Activated naive CD4-positive, alpha-beta T cell treated with anti-CD3 and anti-CD28 coated beads for 36 hours (primary cell): ENCODE measurements at regions not wholly inside any gene's neighbourhood (a gene's known extent, or its start where the extent isn't known, plus 50 kb on each side); places are given as distances from the start of the nearest gene placed in this dataset.
A peak's percentile ranks its signal among the peaks of the same experiment; 100 is the strongest.

Experiments used
- CTCF ChIA-PET: fragments of 350-600 bp; sonication (Branson Sonifier 250); formaldehyde crosslinking; loops from one replicate; lab custom pipeline; 2021; ENCODE audit warnings: antibody characterized with exemption; lab: Charles Lee
- DNase-seq: peaks from one replicate; pipeline ENCODE4 v3.0.0-alpha.2; 2020
- H3K27ac Mint-ChIP-seq: one replicate; pipeline ENCODE4 v1.8.0; 2021; ENCODE audit warnings: mild to moderate bottlenecking, mixed read lengths
- H3K27me3 Mint-ChIP-seq: one replicate; pipeline ENCODE4 v1.8.0; 2021; ENCODE audit warnings: low read depth, mixed read lengths
- H3K36me3 Mint-ChIP-seq: one replicate; pipeline ENCODE4 v1.8.0; 2021; ENCODE audit warnings: low read depth, mixed read lengths
- H3K4me1 Mint-ChIP-seq: one replicate; pipeline ENCODE4 v1.8.0; 2021; ENCODE audit warnings: low read depth, mixed read lengths
- H3K4me3 Mint-ChIP-seq: one replicate; pipeline ENCODE4 v1.8.0; 2021; ENCODE audit warnings: mild to moderate bottlenecking, moderate library complexity, mixed read lengths
- H3K9me3 Mint-ChIP-seq: one replicate; pipeline ENCODE4 v1.8.0; 2021; ENCODE audit warnings: mixed read lengths
- intact Hi-C: fragments of 100-400 bp; cut with micrococcal nuclease; formaldehyde crosslinking; loops from one replicate; pipeline ENCODE4 v1.15.1; 2023

DNA sequence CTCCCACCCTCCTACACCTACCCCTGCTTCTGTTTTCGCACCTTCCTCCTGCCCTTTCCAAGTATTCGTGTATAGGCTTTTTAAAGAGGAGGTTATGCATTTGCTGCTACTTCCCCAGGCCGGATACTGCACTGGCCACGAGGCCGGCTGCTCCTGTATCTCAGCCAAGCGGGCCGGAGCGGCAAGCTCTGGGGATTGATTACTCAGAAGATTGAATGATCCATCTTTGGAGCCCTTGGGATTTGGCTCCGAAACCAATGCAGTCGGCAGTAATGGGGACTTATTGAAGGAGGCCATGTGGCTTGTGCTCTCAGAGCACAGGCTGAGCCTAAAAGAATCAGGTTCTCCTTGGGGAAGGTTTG is 405.3 kb downstream of the TLE4 start:
- Mint-ChIP-seq H3K27ac (no peak overlapping the region), H3K9me3 (no peaks in the 10 kb centered on the region), H3K4me1 (no peaks in the 10 kb centered on the region), H3K27me3 (peaks cover 19% of the 10 kb centered on the region), H3K36me3 (no peaks in the 10 kb centered on the region), H3K4me3 (no peak overlapping the region)
- no peak for DNase-seq
- CTCF ChIA-PET = no interaction called here
- intact Hi-C loops = no loop called here

- Mint-ChIP-seq H3K4me3 (no peak overlapping the region), H3K27ac (no peak overlapping the region), H3K4me1 (no peaks in the 10 kb centered on the region), H3K36me3 (no peaks in the 10 kb centered on the region), H3K27me3 (peaks cover 17% of the 10 kb centered on the region), H3K9me3 (no peaks in the 10 kb centered on the region)
- intact Hi-C loops = no loop called here
- DNase-seq = no peak
- CTCF ChIA-PET = interaction anchor here (0.6 kb wide), 1 partner anchor 1166 kb away, joined by 3 read pairs; no protein-coding TSS in a partner anchor
Observed at GRCh38 chr9:79976257-79977073, 404.7 kb downstream of the TLE4 start.

- CTCF ChIA-PET = interaction anchor here (0.6 to 1.3 kb wide), 2 partner anchors 199 to 587 kb away, joined by 3 to 5 read pairs; no protein-coding TSS in a partner anchor
- Mint-ChIP-seq H3K4me1 (no peaks in the 10 kb centered on the region), H3K27ac (no peak overlapping the region), H3K9me3 (no peaks in the 10 kb centered on the region), H3K27me3 (peaks cover 13% of the 10 kb centered on the region), H3K36me3 (no peaks in the 10 kb centered on the region), H3K4me3 (no peak overlapping the region)
- intact Hi-C loops = no loop called here
- DNase-seq = no peak
Observed at GRCh38 chr9:79975621-79976256, 404.0 kb downstream of the TLE4 start.

DNA sequence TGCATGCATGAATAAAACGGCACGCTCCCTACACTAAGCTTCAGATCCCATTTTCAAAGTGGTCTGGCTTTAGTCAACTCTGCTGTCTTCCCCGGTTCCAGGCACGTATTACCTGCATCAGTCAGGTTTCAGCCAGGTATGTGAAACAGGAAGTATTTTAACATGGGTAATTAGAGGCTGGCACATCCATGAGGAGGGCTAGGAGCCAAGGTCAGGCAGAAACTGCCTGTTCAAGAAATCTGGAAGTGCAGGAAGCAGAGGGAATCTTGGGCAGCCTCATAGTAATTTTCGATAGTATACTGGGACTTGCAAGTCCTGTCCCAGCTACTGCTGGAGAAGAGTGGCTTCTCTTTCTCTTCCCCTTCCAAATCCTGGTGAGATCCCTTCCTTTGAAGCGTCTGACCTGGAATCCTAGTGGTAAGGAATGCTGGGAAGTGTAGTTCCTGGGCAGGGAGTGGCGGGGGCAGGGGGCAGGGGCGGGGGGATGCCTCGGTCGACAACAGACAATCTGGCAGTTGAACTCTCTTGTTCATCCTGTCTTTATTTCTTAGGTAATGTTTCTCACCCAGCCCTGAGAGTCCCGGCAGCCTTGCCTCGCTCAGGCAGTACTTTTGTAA is 403.1 kb downstream of the TLE4 start:
- Mint-ChIP-seq H3K27ac (no peak overlapping the region), H3K27me3 (peaks cover 10% of the 10 kb centered on the region), H3K4me1 (no peaks in the 10 kb centered on the region), H3K36me3 (no peaks in the 10 kb centered on the region), H3K9me3 (no peaks in the 10 kb centered on the region), H3K4me3 (no peak overlapping the region)
- CTCF ChIA-PET = interaction anchor here (0.6 to 1.3 kb wide), 2 partner anchors 200 to 586 kb away, joined by 3 to 5 read pairs; no protein-coding TSS in a partner anchor
- intact Hi-C loops = no loop called here
- DNase-seq = no peak

DNA sequence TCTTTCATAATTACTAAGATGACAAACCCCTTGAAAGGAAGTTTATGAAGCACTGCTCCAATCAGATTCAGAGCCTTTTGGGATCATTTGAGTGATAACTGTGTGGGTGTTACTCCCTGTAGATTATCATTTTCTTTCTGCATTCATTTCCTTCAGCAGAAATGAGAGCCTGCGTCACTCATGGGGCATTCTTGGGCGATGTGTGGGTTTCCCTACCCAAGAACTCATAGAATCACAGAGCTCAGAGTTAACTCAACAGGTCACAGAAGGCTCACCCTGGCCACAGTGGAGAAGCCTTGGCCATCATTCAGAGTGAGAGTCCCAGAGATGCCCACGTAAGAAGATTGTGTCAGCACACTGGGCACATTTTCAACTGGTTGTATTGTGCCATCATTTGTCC is 401.9 kb downstream of the TLE4 start:
- Mint-ChIP-seq H3K9me3 (no peaks in the 10 kb centered on the region), H3K4me3 (no peak overlapping the region), H3K36me3 (no peaks in the 10 kb centered on the region), H3K4me1 (no peaks in the 10 kb centered on the region), H3K27ac (no peak overlapping the region), H3K27me3 (peaks cover 8% of the 10 kb centered on the region)
- intact Hi-C loops = no loop called here
- CTCF ChIA-PET = no interaction called here
- no peak for DNase-seq

DNA sequence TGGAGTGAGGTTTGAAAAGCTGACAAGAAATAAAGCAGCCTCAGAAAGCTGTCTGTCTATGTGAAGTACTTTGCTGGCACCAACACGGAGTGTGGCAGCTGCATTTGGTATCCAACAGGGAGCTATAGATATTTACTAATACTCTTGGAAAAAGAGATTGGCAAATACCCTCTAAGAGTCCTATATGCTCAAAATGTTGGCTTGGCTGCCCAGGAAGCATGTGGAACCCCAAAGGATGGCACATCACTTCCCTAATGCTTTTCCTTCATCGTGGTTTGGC is 398.3 kb downstream of the TLE4 start:
- H3K27ac Mint-ChIP-seq = no peak overlapping the region
- peaks cover 8% of the 10 kb centered on the region for H3K27me3 Mint-ChIP-seq
- H3K36me3 Mint-ChIP-seq = no peaks in the 10 kb centered on the region
- DNase-seq = no peak
- intact Hi-C loops = no loop called here
- H3K4me3 Mint-ChIP-seq = no peak overlapping the region
- H3K9me3 Mint-ChIP-seq = no peaks in the 10 kb centered on the region
- CTCF ChIA-PET = no interaction called here
- no peaks in the 10 kb centered on the region for H3K4me1 Mint-ChIP-seq

DNA sequence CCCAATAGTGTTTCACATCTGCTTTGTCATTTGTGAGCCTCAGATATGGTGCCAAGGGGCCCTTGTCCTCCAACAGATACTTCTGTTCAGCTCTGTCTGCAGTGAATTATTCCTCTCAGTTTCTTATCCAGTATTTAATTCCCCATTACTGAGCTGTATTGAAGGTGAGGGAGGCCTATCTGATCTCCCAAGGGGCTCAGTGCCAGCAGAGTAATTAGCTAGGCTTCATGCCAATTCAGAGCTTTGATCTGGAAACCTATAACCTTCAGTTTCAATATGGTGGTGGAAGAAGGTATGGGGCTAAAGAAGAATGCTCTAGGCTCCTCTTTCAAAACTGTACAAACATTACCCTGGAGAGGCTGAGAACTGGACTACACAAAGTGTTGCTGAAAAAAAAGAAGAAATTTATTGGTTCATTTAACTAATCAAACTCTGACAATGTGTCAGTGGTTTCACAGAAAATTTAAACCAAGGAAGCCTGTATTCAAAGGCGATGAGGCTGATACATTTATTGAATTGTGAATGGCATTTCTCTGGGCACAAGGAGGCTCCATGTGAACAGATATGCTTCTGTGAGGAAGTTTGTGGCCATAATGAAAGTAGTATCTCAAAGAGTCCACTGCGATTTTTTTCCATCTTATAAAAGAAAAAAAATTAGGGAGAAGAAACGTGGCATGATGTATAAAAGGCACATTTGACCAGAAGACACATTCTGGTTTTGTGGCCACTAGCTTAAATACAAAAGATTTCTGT is 397.8 kb downstream of the TLE4 start:
- H3K4me1 Mint-ChIP-seq = no peaks in the 10 kb centered on the region
- H3K27ac Mint-ChIP-seq = no peak overlapping the region
- CTCF ChIA-PET = no interaction called here
- peaks cover 8% of the 10 kb centered on the region for H3K27me3 Mint-ChIP-seq
- intact Hi-C loops = no loop called here
- no peaks in the 10 kb centered on the region for H3K9me3 Mint-ChIP-seq
- H3K36me3 Mint-ChIP-seq = no peaks in the 10 kb centered on the region
- H3K4me3 Mint-ChIP-seq = no peak overlapping the region
- DNase-seq = no peak

- H3K27me3 Mint-ChIP-seq = peaks cover 10% of the 10 kb centered on the region
- no peak overlapping the region for H3K27ac Mint-ChIP-seq
- DNase-seq = no peak
- CTCF ChIA-PET = no interaction called here
- no peaks in the 10 kb centered on the region for H3K36me3 Mint-ChIP-seq
- H3K9me3 Mint-ChIP-seq = no peaks in the 10 kb centered on the region
- H3K4me3 Mint-ChIP-seq = no peak overlapping the region
- intact Hi-C loops = no loop called here
- H3K4me1 Mint-ChIP-seq = no peaks in the 10 kb centered on the region
Observed at GRCh38 chr9:79968533-79968932, 396.8 kb downstream of the TLE4 start.

DNA sequence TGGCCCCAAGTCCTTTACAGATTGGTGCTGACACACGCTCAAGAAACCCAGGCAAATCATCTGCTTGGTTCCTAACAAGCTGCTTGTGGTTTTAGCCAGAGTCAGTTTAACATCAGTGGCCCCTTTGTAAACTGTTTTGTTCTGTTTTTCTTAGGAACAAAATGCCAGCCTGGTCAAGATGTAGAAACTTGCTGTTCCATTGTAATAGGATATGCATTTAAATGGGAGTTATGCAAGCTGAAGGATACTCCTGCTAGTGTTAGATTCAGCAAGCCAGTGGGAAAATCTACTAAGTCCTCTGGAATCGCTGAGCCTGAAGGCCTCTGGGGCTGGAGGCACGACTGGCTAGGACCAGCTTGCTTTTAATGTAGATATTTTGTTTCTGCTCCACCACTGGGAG is 391.1 kb downstream of the TLE4 start:
- intact Hi-C loops = no loop called here
- Mint-ChIP-seq H3K27me3 (peaks cover 3% of the 10 kb centered on the region), H3K9me3 (no peaks in the 10 kb centered on the region), H3K27ac (no peak overlapping the region), H3K36me3 (no peaks in the 10 kb centered on the region), H3K4me3 (no peak overlapping the region), H3K4me1 (no peaks in the 10 kb centered on the region)
- no peak for DNase-seq
- CTCF ChIA-PET = no interaction called here

DNA sequence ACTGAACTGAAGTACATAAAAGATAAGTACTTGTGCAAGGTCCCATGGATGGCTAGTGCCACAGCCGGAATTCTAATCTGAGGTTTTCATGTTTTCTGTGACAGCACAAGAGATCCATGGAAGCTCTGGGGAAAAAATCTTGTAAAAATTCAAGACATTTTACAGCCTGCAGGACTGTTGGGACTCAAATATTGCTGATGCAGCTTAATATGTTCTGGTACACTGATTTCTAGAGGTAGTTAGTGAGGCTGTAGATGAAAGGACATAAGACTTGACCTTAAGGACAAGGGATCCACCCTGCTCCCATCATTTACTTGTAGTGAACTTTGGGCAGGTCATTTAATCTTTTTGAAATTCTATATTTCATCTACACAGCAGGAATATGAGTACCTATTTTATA is 390.4 kb downstream of the TLE4 start:
- no peaks in the 10 kb centered on the region for H3K4me1 Mint-ChIP-seq
- no peak for DNase-seq
- no peaks in the 10 kb centered on the region for H3K36me3 Mint-ChIP-seq
- CTCF ChIA-PET = no interaction called here
- H3K27me3 Mint-ChIP-seq = peaks cover 2% of the 10 kb centered on the region
- no peaks in the 10 kb centered on the region for H3K9me3 Mint-ChIP-seq
- no peak overlapping the region for H3K27ac Mint-ChIP-seq
- intact Hi-C loops = no loop called here
- no peak overlapping the region for H3K4me3 Mint-ChIP-seq

- no peaks in the 10 kb centered on the region for H3K36me3 Mint-ChIP-seq
- H3K27me3 Mint-ChIP-seq = no peaks in the 10 kb centered on the region
- H3K4me3 Mint-ChIP-seq = no peak overlapping the region
- peak; percentile 24 for DNase-seq
- no peaks in the 10 kb centered on the region for H3K4me1 Mint-ChIP-seq
- no peak overlapping the region for H3K27ac Mint-ChIP-seq
- peaks cover 7% of the 10 kb centered on the region for H3K9me3 Mint-ChIP-seq
- CTCF ChIA-PET = interaction anchor here (0.6 to 1.7 kb wide), 4 partner anchors 10 to 194 kb away, joined by 3 to 5 read pairs (median 3); no protein-coding TSS in a partner anchor
- intact Hi-C loops = loop anchor here (5.0 kb wide), 1 partner anchor 823 kb away; no protein-coding TSS in a partner anchor
Observed at GRCh38 chr9:79955300-79955699, 383.5 kb downstream of the TLE4 start.

DNA sequence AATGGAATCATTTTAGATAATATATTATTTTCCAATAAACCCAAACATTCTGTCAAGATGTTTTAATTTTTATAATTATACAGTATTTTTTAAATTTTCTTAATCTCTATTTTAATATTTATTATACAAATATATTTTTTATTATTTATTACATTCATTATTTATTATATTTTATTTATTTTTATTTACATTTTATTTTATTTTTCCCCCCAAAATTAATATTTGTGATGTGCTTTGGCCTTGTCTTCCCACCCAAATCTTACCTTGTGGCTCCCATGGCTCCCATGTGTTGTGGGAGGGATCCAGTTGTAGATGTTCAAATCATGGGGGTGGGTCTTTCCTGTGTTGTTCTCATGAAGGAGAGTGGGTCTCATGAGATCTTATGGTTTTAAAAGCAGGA is 382.1 kb downstream of the TLE4 start:
- no peak overlapping the region for H3K4me3 Mint-ChIP-seq
- no peaks in the 10 kb centered on the region for H3K4me1 Mint-ChIP-seq
- CTCF ChIA-PET = no interaction called here
- H3K27ac Mint-ChIP-seq = no peak overlapping the region
- no peak for DNase-seq
- intact Hi-C loops = no loop called here
- no peaks in the 10 kb centered on the region for H3K36me3 Mint-ChIP-seq
- peaks cover 7% of the 10 kb centered on the region for H3K9me3 Mint-ChIP-seq
- H3K27me3 Mint-ChIP-seq = no peaks in the 10 kb centered on the region
